GM23248 (cell line): ENCODE measurements at regions not wholly inside any gene's neighbourhood (a gene's known extent, or its start where the extent isn't known, plus 50 kb on each side); places are given as distances from the start of the nearest gene placed in this dataset.

ENCODE experiments used
- EZH2 ChIP-seq: fragments of 200-600 bp; sonication (generic); IDR thresholded peaks from 2 replicates; pipeline ENCODE4 v1.6.1; 2018; ENCODE audit warnings: antibody characterized with exemption, mild to moderate bottlenecking; ENCODE audit not compliant: insufficient read depth, poor library complexity, severe bottlenecking
- EZH2phosphoT487 ChIP-seq: fragments of 200-600 bp; sonication (generic); IDR thresholded peaks from 2 replicates; pipeline ENCODE4 v1.6.1; 2018; ENCODE audit warnings: antibody characterized with exemption, moderate library complexity, mild to moderate bottlenecking, low read depth; ENCODE audit not compliant: insufficient read depth

- TF ChIP-seq EZH2 = no peak
- TF ChIP-seq EZH2phosphoT487 = no peak
These were observed 73.9 kb upstream of the LEP start for GRCh38 chr7:128167042-128167701.
